Neural progenitor cell (in vitro differentiated cells): ENCODE measurements at regions not wholly inside any gene's neighbourhood (a gene's known extent, or its start where the extent isn't known, plus 50 kb on each side); places are given as distances from the start of the nearest gene placed in this dataset.
"Not testable (repeated sequence)": the region's sequence is repeated elsewhere in the genome, so short reads cannot be mapped to it uniquely, and the experiment has no call there.

Experiments used
- EZH2phosphoT487 ChIP-seq: fragments of 200-600 bp; sonication (generic); IDR thresholded peaks from 2 replicates; pipeline ENCODE4 v1.6.1; 2017; ENCODE audit warnings: antibody characterized with exemption
- TF ChIP-seq, protein P1 (sequence below): fragments of 200-600 bp; sonication (generic); IDR thresholded peaks from 2 replicates; pipeline ENCODE4 v1.5.1; 2017; ENCODE audit warnings: antibody characterized with exemption, mild to moderate bottlenecking

DNA sequence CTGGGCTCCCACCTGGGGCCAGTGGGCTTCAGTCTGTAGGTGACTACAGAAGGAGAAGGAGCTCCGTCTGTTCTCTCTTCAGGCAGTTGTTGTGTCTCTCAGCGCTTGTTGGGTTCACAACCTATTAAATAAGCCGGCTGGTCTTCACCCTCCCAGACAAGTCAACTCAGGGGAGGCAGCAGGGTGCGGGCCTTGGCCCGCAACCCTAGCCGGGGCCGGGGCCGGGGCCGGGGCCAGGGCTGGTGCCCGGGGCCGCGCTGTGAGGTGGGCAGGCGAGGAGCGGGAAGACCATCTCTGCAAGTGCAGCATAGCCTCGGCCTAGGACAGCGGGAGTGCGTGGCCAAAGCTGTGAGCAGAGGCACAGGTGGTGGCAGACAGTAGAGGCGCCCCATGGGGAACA, 95.1 kb upstream of the PTPN20 start:
- TF ChIP-seq, protein P1, sequence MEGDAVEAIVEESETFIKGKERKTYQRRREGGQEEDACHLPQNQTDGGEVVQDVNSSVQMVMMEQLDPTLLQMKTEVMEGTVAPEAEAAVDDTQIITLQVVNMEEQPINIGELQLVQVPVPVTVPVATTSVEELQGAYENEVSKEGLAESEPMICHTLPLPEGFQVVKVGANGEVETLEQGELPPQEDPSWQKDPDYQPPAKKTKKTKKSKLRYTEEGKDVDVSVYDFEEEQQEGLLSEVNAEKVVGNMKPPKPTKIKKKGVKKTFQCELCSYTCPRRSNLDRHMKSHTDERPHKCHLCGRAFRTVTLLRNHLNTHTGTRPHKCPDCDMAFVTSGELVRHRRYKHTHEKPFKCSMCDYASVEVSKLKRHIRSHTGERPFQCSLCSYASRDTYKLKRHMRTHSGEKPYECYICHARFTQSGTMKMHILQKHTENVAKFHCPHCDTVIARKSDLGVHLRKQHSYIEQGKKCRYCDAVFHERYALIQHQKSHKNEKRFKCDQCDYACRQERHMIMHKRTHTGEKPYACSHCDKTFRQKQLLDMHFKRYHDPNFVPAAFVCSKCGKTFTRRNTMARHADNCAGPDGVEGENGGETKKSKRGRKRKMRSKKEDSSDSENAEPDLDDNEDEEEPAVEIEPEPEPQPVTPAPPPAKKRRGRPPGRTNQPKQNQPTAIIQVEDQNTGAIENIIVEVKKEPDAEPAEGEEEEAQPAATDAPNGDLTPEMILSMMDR: not testable (repeated sequence)
- TF ChIP-seq EZH2phosphoT487: not testable (repeated sequence)
